ENCODE measurements at regions not wholly inside any gene's neighbourhood (a gene's known extent, or its start where the extent isn't known, plus 50 kb on each side); places are given as distances from the start of the nearest gene placed in this dataset.

GRCh38 chr7:98551611-98552273 lies 65.3 kb upstream of the NPTX2 start:
- DNase-seq, result no peak
- intact Hi-C loops (cut with DNase I), result no loop called here
- Histone ChIP-seq H3K27ac (ENCODE audit: low read depth in 1 of 2, low read length in 2 of 2) (no peak overlapping the region), H3K4me3 (ENCODE audit: low read length in 2 of 2) (no peak overlapping the region), H3K9me3 (ENCODE audit: control insufficient read depth, low read length) (no peaks in the 10 kb centered on the region), H3K27me3 (ENCODE audit: control insufficient read depth in 1 of 2, insufficient read depth in 2 of 2, low read length in 1 of 2) (no peaks in the 10 kb centered on the region), H3K36me3 (ENCODE audit: control insufficient read depth in 1 of 2, insufficient read depth in 2 of 2, low read length in 1 of 2) (no peaks in the 10 kb centered on the region), H3K4me1 (ENCODE audit: control insufficient read depth in 1 of 2, insufficient read depth in 2 of 2, low read length in 2 of 2) (no peaks in the 10 kb centered on the region)
- 61 to 62% methylated on average over 9 of the region's 9 CpGs for WGBS, 2 donors
- ATAC-seq (ENCODE audit: low FRiP score), result no peak

GRCh38 chr7:98548971-98549370 lies 68.1 kb upstream of the NPTX2 start:
- ATAC-seq (ENCODE audit: low FRiP score), result no peak
- intact Hi-C loops (cut with DNase I), result no loop called here

DNA sequence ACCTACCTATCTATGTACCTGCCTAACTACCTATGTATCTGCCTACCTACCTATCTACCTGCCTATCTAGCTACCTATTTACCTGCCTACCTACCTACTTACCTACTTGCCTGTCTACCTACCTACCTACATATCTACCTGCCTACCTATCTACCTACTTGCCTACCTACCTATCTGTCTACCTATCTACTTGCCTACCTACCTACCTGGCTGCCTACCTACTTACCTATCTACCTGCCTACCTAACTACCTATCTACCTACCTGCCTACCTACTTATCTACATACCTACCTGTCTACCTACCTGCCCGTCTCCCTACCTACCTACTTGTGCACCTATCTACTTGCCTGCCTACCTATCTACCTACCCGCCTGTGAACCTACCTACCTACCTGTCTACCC lies 68.7 kb upstream of the NPTX2 start:
- Histone ChIP-seq H3K9me3 (ENCODE audit: control insufficient read depth, low read length) (no peaks in the 10 kb centered on the region), H3K4me3 (ENCODE audit: low read length in 2 of 2) (no peak overlapping the region), H3K4me1 (ENCODE audit: control insufficient read depth in 1 of 2, insufficient read depth in 2 of 2, low read length in 2 of 2) (no peaks in the 10 kb centered on the region), H3K27me3 (ENCODE audit: control insufficient read depth in 1 of 2, insufficient read depth in 2 of 2, low read length in 1 of 2) (no peaks in the 10 kb centered on the region), H3K27ac (ENCODE audit: low read depth in 1 of 2, low read length in 2 of 2) (no peak overlapping the region), H3K36me3 (ENCODE audit: control insufficient read depth in 1 of 2, insufficient read depth in 2 of 2, low read length in 1 of 2) (no peaks in the 10 kb centered on the region)
- WGBS, 2 donors, result 89 to 96% methylated on average over 2 of the region's 2 CpGs
- DNase-seq, result no peak
- ATAC-seq (ENCODE audit: low FRiP score), result no peak
- intact Hi-C loops (cut with DNase I), result no loop called here

More at GRCh38 chr7:98548971-98549370, 68.1 kb upstream of the NPTX2 start:
- Histone ChIP-seq H3K9me3 (ENCODE audit: control insufficient read depth, low read length) (no peaks in the 10 kb centered on the region), H3K27me3 (ENCODE audit: control insufficient read depth in 1 of 2, insufficient read depth in 2 of 2, low read length in 1 of 2) (no peaks in the 10 kb centered on the region), H3K36me3 (ENCODE audit: control insufficient read depth in 1 of 2, insufficient read depth in 2 of 2, low read length in 1 of 2) (no peaks in the 10 kb centered on the region), H3K4me3 (ENCODE audit: low read length in 2 of 2) (no peak overlapping the region), H3K4me1 (ENCODE audit: control insufficient read depth in 1 of 2, insufficient read depth in 2 of 2, low read length in 2 of 2) (no peaks in the 10 kb centered on the region), H3K27ac (ENCODE audit: low read depth in 1 of 2, low read length in 2 of 2) (no peak overlapping the region)
- 75% methylated on average over 6 of the region's 6 CpGs for WGBS, 2 donors
- peak in 1 of 2 donors; percentile 24 for DNase-seq

DNA sequence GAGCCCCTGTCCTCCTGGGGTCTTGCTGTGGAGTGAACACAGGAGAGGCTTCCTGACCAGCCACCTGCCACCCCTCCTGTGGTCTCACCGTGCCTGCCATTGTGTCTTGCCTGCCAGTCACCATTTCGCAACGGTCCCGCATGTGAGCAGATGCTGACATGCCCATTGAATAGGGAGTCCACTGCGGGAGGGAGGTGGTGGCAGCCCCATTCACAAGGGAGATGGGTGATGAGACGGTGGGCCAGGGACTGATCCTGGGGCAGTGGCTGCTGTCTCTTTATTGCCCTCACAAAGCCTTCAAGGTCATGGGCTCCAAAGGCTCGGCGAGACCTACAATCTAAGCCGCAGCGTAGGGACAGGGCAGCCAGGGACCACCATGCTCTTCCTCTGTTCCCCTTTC lies 76.0 kb upstream of the NPTX2 start:
- no peak overlapping the region for H3K27ac ChIP-seq (ENCODE audit: low read depth in 1 of 2, low read length in 2 of 2)
- H3K9me3 ChIP-seq (ENCODE audit: control insufficient read depth, low read length), result no peaks in the 10 kb centered on the region
- H3K27me3 ChIP-seq (ENCODE audit: control insufficient read depth in 1 of 2, insufficient read depth in 2 of 2, low read length in 1 of 2), result no peaks in the 10 kb centered on the region
- no peaks in the 10 kb centered on the region for H3K36me3 ChIP-seq (ENCODE audit: control insufficient read depth in 1 of 2, insufficient read depth in 2 of 2, low read length in 1 of 2)
- intact Hi-C loops (cut with DNase I), result no loop called here
- no peak overlapping the region for H3K4me3 ChIP-seq (ENCODE audit: low read length in 2 of 2)
- DNase-seq (peak; percentile 18 to 51), ATAC-seq (ENCODE audit: low FRiP score) (no peak)
- H3K4me1 ChIP-seq (ENCODE audit: control insufficient read depth in 1 of 2, insufficient read depth in 2 of 2, low read length in 2 of 2), result no peaks in the 10 kb centered on the region
- WGBS, 2 donors, result 87 to 88% methylated on average over 10 of the region's 10 CpGs

DNA sequence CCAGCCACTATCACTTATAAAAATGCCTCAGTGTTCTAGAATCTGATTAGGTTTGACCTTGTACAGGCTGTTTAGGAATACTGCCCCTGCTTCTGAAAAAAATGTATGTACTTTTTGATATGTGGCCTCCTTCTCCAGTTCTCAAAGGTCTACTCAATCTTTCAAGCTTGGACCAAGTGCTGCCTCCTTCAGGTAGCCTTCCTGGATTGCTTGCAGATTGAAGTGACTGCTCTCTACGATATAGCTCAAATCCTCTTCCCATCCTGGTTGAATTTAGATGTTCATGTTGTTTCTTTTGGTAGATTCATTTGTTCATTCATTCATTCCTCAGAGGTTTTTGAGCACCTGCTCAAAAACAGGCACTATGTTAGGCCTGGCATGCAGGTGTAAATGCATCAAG lies 77.2 kb upstream of the NPTX2 start:
- no peaks in the 10 kb centered on the region for H3K9me3 ChIP-seq (ENCODE audit: control insufficient read depth, low read length)
- no peak overlapping the region for H3K4me3 ChIP-seq (ENCODE audit: low read length in 2 of 2)
- DNase-seq (no peak), ATAC-seq (ENCODE audit: low FRiP score) (no peak)
- no peaks in the 10 kb centered on the region for H3K27me3 ChIP-seq (ENCODE audit: control insufficient read depth in 1 of 2, insufficient read depth in 2 of 2, low read length in 1 of 2)
- no peaks in the 10 kb centered on the region for H3K36me3 ChIP-seq (ENCODE audit: control insufficient read depth in 1 of 2, insufficient read depth in 2 of 2, low read length in 1 of 2)
- H3K27ac ChIP-seq (ENCODE audit: low read depth in 1 of 2, low read length in 2 of 2), result no peak overlapping the region
- H3K4me1 ChIP-seq (ENCODE audit: control insufficient read depth in 1 of 2, insufficient read depth in 2 of 2, low read length in 2 of 2), result no peaks in the 10 kb centered on the region
- intact Hi-C loops (cut with DNase I), result no loop called here
- WGBS, 2 donors, result 67 to 85% methylated on average over 1 of the region's 1 CpG

GRCh38 chr7:98536803-98537202 lies 80.3 kb upstream of the NPTX2 start:
- Histone ChIP-seq H3K36me3 (ENCODE audit: control insufficient read depth in 1 of 2, insufficient read depth in 2 of 2, low read length in 1 of 2) (no peaks in the 10 kb centered on the region), H3K9me3 (ENCODE audit: control insufficient read depth, low read length) (peaks cover 2% of the 10 kb centered on the region), H3K27ac (ENCODE audit: low read depth in 1 of 2, low read length in 2 of 2) (no peak overlapping the region), H3K4me1 (ENCODE audit: control insufficient read depth in 1 of 2, insufficient read depth in 2 of 2, low read length in 2 of 2) (no peaks in the 10 kb centered on the region), H3K27me3 (ENCODE audit: control insufficient read depth in 1 of 2, insufficient read depth in 2 of 2, low read length in 1 of 2) (no peaks in the 10 kb centered on the region), H3K4me3 (ENCODE audit: low read length in 2 of 2) (no peak overlapping the region)
- no peak for ATAC-seq (ENCODE audit: low FRiP score)
- intact Hi-C loops (cut with DNase I), result no loop called here
- DNase-seq, result no peak

- H3K4me1 ChIP-seq (ENCODE audit: control insufficient read depth in 1 of 2, insufficient read depth in 2 of 2, low read length in 2 of 2), result no peaks in the 10 kb centered on the region
- ATAC-seq (ENCODE audit: low FRiP score), result no peak
- H3K27ac ChIP-seq (ENCODE audit: low read depth in 1 of 2, low read length in 2 of 2), result no peak overlapping the region
- H3K36me3 ChIP-seq (ENCODE audit: control insufficient read depth in 1 of 2, insufficient read depth in 2 of 2, low read length in 1 of 2), result no peaks in the 10 kb centered on the region
- no peak overlapping the region for H3K4me3 ChIP-seq (ENCODE audit: low read length in 2 of 2)
- 89 to 91% methylated on average over 7 of the region's 7 CpGs for WGBS, 2 donors
- intact Hi-C loops (cut with DNase I), result no loop called here
- peaks cover 5% of the 10 kb centered on the region for H3K9me3 ChIP-seq (ENCODE audit: control insufficient read depth, low read length)
- DNase-seq, result no peak
- H3K27me3 ChIP-seq (ENCODE audit: control insufficient read depth in 1 of 2, insufficient read depth in 2 of 2, low read length in 1 of 2), result no peaks in the 10 kb centered on the region
Observed at GRCh38 chr7:98534493-98534892, 82.6 kb upstream of the NPTX2 start.

- DNase-seq (no peak), ATAC-seq (ENCODE audit: low FRiP score) (no peak)
- intact Hi-C loops (cut with DNase I), result no loop called here
- H3K4me1 ChIP-seq (ENCODE audit: control insufficient read depth in 1 of 2, insufficient read depth in 2 of 2, low read length in 2 of 2), result no peaks in the 10 kb centered on the region
- no peak overlapping the region for H3K4me3 ChIP-seq (ENCODE audit: low read length in 2 of 2)
- peaks cover 5% of the 10 kb centered on the region for H3K9me3 ChIP-seq (ENCODE audit: control insufficient read depth, low read length)
- no peak overlapping the region for H3K27ac ChIP-seq (ENCODE audit: low read depth in 1 of 2, low read length in 2 of 2)
- no peaks in the 10 kb centered on the region for H3K27me3 ChIP-seq (ENCODE audit: control insufficient read depth in 1 of 2, insufficient read depth in 2 of 2, low read length in 1 of 2)
- 77% methylated on average over 3 of the region's 3 CpGs for WGBS, 2 donors
- H3K36me3 ChIP-seq (ENCODE audit: control insufficient read depth in 1 of 2, insufficient read depth in 2 of 2, low read length in 1 of 2), result no peaks in the 10 kb centered on the region
Observed at GRCh38 chr7:98531717-98532116, 85.4 kb upstream of the NPTX2 start.

GRCh38 chr7:98528079-98528478 lies 89.0 kb upstream of the NPTX2 start:
- no peak for DNase-seq
- ATAC-seq (ENCODE audit: low FRiP score), result no peak
- Histone ChIP-seq H3K36me3 (ENCODE audit: control insufficient read depth in 1 of 2, insufficient read depth in 2 of 2, low read length in 1 of 2) (no peaks in the 10 kb centered on the region), H3K4me3 (ENCODE audit: low read length in 2 of 2) (no peak overlapping the region), H3K27me3 (ENCODE audit: control insufficient read depth in 1 of 2, insufficient read depth in 2 of 2, low read length in 1 of 2) (no peaks in the 10 kb centered on the region), H3K9me3 (ENCODE audit: control insufficient read depth, low read length) (peaks cover 5% of the 10 kb centered on the region), H3K4me1 (ENCODE audit: control insufficient read depth in 1 of 2, insufficient read depth in 2 of 2, low read length in 2 of 2) (no peaks in the 10 kb centered on the region), H3K27ac (ENCODE audit: low read depth in 1 of 2, low read length in 2 of 2) (no peak overlapping the region)
- WGBS, 2 donors, result 66 to 76% methylated on average over 8 of the region's 8 CpGs
- intact Hi-C loops (cut with DNase I), result no loop called here
